HG03045 (cell line): ENCODE measurements at regions not wholly inside any gene's neighbourhood (a gene's known extent, or its start where the extent isn't known, plus 50 kb on each side); places are given as distances from the start of the nearest gene placed in this dataset.

Experiments
- ATAC-seq: cut with Tn5 transposase; IDR thresholded peaks from one replicate; pipeline ENCODE4 v1.9.1; 2021; ENCODE audit warnings: mild to moderate bottlenecking, moderate library complexity; ENCODE audit not compliant: unreplicated experiment

DNA sequence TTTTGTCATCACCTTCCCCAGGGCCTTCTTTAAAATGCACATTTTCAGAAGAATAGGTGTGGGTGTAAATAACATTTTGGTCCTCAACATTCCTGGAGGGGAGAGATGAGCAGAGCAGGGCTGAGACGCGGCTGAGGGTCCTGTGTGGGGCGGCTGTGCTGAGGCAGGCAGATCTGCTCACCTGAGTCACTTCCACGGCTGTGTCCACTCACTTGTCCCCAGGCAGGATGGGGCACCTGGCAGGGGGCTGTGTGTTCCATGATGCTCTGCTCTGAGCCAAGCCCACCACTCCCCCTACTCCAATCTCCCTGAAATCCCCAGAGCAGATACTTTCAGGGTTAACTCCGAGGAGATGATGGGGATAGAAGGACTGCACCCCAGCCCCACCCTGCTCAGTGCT lies 93.8 kb downstream of the GLRX3 start:
- no peak for ATAC-seq

DNA sequence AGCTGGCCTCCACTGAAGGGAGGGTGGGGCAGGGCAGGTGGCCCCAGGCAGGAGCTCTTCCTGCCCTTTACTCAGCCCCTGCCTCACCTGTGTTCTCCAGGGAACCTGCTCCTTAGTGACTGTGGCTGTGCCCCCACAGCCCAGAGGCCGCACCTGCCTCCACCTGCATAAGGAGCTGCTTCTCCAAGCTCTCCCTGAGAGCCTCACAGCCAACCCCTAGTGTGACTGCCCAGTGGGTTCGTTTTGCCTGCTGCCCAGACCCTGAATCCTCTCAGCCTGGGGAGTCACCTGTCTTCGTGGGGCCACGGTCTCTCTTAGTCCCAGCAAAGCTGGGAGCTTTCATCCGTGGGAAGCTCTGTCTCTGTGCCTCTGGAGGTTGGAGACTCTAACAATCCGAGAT lies 94.4 kb downstream of the GLRX3 start:
- no peak for ATAC-seq

DNA sequence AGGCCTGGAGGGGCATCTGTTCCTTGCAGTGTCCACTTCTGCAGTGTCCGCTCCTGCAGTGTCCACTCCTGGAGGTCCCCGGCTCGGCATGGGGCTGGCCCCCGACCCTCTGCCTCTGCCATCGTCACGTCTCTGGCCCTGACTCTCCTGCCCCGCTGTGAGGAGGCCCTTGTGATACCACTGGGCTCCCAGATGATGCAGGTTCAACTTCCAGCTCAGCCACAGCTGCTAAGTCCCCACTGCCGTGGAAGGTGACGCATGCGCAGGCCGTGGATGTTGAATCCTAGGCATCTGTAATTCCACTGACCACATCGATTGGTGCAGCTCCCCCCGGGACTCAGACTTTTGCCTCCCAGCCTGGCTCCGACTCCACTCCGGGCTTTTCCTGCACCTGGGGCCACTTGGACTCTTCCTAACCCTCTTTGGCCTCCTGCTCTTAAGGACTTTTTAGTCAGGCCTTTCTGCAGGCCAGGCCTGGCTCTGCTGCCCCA lies 95.1 kb downstream of the GLRX3 start:
- ATAC-seq = no peak

DNA sequence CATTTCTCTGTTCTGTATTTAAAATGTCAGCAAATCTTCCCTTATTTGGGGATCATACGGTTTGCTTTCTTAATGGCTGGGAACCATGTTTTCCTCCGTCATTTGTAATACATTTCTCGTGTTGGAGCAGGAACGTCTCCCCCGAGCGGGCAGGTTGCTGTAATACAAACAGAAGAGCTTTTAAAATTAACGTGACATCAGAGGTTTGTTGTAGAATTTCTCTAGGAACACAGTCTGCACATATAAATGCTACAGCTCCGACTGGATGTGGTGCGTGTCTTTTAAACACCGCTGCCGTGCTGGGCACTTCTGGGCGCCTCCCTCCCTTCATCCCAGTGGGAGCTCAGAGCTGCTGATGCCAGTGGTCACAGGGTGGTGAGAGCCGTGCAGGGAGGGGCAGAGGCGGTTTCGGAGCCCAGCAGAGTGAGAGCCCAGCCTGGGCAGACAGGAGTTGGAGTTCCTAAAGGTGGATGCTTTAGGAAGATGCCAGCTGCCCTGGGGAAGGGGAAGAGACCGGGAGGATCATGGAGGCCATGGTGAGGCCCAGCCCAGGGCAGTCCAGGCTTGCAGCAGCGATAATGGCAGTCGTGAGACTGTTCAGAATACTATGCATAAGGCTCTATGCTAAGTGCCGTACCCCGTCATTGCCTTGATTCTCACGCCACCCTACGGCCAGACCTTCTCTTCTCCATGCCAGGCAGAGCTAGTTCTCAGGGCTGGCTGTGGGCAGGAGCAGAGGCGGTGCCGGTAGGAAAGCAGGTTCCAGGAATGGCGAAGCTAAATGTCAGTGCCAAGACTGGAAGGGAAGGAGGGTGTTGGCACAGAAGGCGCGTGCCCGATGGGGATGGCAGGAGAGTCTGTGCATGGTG lies 96.2 kb downstream of the GLRX3 start:
- ATAC-seq = no peak

DNA sequence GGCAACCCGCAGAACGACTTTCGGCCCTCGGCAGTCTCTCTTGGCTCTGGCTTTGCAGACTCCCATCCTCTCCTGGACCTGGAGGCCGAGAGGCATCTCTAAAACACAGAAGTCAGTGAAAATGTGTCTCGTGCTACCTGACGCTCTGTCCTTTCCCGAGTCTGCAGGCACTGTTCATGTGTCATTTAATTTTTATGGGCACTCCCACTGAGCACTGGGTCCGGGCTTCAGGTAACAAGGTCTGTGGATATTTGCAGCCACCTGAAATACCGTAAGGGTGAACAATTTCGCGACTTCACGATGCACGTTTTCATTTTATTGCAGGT lies 96.8 kb downstream of the GLRX3 start:
- no peak for ATAC-seq

DNA sequence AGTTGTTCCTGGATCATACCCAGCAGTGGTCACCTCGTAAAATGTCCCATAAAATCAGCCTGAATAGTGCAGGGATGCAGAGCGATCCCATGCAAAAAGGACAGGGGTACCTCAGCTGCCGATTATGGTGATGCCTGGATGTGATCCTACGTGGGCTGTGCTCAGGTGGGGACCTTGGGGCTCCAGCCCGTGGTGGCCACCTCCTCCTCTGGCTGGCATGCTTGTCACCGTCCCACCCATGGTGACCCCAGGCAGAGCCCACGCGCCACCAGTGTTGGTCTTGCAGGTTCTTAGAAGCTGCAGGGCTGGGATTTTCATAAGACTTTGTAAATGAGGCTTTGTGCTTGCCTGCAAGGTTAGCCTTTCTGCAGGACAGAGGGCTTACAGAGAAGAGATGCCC lies 97.2 kb downstream of the GLRX3 start:
- no peak for ATAC-seq

DNA sequence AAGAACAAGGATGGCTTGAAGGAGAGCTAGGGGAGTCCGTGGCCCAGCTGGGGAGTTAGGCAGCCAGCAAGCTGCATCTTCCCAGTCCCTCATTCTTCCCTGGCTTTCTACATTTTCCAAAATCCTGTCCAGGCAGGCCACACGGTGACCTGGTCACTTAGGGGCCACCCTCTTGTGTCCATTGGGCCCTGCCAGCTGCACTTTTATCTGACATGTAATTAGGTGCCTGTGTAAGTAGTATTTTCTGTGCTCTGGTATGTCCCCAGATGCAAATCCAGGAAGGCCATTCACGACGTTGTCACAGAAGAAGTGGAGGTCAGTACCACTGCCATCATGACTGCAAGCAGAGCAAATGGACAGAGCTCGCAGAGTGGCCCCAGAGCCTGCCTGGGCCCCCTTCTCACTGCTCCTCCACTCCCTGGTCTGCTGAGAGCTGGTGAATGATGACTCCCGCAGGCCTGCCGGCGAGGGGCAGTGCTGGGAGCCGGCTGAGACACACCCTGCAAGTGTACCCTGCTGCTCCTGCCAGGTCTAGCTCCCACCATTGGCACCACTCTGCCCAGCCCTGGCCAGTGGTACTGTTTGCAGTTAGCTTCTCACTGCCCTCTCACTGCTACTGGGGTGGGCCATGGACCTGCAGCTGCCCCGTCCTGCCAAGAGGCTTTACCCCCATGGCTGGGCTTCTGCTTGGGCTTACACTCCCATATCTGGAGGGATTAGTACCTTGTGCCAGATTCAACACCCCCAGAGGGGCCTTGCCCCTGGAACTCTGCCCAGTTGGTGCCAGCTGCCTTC lies 98.2 kb downstream of the GLRX3 start:
- ATAC-seq = no peak

DNA sequence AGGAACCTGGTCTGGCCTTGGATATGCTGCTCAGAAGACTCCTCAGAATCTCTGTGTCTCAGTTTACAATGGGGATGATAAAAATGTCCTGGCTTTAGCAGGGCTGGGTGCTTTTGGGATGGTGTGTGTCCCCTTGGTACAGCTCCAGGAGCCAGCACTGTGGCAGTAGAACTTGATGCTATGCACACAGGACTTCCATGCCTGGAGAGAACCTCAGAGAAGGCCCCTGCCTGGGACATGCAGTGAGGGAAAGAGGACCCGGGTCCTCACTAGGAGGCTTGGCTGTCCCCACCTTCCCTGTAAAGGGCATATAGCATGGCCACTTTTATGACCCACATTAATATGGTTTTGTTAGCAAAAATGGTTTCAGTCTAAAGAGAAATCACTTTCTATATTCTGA lies 100.5 kb downstream of the GLRX3 start:
- ATAC-seq = no peak

DNA sequence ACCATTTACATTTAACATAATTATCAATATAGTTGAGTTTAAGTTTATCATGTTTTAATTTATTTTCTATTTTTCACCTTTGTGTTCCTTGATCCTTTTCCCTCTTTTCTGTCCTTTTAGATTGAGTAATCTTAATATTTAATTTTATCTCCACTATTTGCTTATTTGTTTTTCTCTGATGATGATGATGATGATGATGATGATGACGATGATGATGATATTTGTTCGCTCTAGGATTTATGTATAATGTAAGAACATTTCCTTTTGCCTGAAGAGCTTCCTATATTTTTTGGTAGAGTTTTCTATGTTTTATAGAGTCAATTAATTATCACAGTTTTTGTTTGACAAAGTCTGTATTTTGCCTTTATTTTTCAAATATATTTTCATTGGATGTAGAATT lies 104.2 kb downstream of the GLRX3 start:
- ATAC-seq = no peak

DNA sequence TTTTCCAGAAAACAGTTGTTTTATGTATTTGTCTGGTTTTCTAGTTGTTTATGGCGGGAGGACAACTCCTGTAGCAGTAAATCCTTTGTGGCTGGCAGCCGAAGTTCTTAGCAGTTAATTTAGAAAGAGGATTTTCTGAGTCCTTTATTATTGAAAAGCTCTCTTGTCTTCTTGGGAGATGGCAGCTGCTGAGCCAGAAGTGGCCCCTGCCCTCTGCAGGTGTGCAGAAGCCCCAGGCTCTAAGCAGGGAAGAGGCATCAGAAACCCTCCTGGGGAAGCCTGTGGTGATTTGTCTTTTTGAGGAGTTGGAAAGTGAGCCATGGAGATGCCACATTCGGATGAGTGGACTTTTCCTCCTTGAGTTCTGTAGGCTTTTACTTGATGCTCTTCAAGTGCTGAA lies 106.3 kb downstream of the GLRX3 start:
- ATAC-seq = no peak

DNA sequence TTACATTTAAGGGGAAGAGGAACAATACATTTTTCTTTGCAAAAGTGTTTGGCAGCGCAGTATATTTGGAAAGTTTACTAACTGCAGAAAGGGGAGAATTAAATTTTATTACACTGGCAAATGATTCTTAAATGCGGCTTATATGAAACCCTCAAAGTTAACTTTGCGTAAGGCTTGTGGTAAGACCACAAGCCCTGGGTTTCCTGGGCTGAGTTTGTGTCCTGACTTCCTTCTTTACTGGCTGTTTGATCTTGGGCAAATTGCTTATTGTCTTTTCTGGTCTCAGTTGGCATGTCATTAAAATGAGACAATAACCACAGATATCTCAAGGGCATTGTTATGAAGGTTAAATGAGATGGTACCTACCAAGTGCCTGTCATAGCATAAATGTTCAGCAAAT lies 106.8 kb downstream of the GLRX3 start:
- no peak for ATAC-seq

DNA sequence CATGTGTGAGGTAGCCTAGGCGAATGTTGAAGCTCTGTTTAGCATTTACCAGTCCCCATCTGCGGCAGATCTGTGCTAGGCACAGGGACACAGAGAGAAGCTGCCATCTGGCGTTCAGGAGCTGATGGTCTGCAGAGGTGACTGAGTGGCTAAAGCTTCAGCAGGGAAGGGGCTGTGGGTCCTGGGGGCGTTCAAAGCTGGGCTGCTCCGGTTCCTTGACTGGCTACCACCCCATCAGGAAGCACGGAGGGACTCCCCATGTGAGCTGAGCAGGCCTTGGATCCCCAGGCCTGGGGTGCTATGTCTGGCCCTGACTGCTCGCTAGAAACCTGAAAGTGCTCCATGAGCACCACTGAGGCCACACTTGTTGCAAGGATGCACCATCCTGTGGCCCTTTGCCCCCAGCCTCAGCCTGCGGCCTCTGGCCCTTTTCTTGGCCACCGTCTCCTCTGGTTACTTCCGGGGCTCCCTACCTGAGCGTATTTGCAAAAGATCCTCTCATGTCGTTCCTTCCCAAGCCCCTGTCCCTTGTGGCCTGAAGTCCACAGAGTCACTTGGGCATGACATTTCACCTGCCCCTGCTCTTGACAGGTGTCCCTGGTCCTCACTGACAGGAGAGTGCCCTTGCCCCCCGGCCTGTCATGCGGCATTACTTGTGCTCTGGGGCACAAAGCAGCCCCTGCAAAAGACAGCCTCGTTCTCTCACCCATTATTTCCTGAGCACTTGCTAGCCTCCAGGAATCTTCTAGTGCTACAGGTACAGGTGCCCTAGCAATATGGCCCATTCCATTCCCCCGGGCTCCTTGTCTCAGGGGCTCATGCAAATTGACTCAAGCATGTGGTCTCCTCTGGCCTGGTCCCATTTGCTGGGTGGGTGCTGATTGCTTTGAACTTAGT lies 108.1 kb downstream of the GLRX3 start:
- ATAC-seq = no peak

DNA sequence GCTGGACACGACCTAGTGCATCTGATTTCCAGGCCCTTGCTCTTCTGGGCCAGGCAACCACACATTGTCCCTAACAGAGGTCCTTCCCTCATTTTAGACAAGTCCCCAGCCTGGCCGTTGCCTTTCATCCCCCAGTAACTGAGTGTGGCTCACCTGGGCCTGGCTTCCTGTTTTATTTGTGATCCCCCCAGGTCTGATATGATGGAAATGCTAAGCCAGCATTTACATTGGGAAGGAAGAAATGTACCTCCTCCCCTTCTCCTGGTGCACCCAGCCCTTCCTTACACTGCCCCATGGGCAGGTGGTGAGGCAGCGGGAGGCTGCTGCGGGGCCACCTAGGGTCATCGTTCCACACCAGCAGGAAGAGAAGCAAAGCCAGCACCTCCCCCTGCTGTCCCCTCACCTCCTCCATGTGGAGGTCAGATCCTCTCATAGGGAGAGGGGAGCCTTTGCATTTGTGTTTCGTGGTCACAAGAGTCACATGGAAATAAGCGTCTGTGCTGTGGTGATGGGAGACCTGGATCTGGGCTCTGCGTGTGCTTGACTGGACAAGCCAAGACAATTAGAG lies 108.8 kb downstream of the GLRX3 start:
- no peak for ATAC-seq

DNA sequence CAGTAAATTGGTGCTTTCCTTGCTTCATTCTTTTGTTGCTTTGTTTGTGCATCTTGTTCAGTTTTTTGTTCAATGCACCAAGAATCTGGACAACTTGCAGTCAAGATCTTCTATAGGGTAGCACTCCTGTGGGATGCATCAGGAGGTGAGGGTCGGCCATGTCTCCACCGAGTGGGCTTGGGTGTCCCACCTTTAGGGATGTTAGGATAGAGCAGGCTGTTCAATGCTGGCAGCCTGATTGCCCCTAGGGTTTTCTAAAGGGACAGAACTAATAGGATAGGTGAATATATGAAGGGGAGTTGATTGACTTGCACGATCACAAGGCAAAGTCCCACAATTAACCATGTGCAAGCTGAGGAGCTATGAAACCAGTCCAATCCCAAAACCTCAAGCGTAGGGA lies 109.9 kb downstream of the GLRX3 start:
- ATAC-seq = no peak

DNA sequence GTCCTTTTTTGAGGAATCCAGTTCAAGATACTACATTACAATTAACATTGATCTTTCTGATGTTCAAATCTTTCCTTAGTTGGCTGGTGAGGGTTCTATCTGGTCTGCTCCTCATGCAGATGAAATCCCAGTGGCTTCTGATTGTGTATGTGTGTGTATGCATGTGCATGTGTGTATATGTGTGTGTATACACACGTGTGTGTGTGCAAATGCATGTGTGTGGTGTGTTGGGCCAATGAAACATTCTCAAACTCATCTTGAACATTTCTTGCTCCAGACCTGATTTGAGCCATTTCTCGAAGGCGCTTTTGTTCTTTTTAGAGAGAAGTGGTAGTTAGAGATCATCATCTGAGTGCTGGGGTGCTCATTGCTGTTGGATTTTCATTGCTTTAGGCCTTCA lies 113.9 kb downstream of the GLRX3 start:
- ATAC-seq = no peak

DNA sequence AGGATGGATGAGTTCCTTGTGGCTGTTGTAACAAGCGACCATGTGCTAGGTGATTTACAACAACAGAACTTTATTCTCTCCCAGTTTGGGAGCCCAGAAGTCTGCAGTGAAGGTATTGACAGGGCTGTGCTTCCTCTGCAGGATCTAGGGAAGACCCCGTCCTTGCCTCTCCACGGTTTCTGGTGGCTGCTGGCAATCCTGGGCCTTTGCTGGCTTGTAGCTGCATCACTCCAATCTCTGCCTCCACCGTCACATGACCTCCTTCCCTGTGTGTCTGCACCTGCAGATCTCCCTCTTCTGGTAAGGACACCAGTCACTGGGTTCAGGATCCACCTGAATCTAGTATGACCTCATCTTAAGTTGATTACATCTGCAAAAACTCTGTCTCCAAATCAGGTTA lies 115.6 kb downstream of the GLRX3 start:
- no peak for ATAC-seq

DNA sequence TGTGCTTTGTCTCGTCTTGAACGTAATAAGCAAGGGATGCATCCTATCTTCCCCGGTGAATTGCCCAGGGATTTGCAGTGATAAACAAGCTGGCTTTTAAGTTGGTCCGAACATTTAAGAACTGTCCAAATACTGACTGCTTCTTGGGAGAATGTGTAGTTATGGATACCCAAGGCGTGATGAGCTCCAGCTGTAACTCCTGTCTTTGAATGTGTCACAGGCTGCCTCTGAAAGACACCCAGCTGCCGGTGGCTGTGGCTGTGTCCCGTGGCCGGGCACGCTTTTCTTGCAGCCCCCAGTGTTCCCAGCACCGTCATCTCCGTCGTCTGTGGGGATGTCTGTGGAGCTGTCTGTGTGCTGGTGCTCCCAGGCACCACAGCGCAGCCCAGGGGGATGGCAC lies 118.1 kb downstream of the GLRX3 start:
- no peak for ATAC-seq

DNA sequence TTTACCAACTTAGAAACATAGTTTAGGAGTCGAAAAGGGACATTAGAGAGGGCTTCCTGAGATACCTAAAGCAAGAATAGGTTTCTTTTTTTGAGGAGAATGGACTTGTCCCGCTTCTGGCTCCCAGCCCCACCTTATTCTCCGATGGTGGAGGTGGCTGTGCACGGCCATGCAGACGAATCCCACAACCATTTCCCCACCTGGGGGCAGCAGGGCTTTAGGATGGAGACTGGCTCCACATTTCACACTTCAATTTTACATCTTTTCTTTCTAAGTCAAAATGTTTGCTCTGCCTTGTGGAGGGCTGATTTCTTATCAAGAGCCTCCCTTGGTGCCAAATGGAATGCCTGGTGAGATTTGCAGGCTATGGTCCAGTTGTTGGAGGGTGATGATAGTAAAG lies 118.5 kb downstream of the GLRX3 start:
- ATAC-seq = no peak

DNA sequence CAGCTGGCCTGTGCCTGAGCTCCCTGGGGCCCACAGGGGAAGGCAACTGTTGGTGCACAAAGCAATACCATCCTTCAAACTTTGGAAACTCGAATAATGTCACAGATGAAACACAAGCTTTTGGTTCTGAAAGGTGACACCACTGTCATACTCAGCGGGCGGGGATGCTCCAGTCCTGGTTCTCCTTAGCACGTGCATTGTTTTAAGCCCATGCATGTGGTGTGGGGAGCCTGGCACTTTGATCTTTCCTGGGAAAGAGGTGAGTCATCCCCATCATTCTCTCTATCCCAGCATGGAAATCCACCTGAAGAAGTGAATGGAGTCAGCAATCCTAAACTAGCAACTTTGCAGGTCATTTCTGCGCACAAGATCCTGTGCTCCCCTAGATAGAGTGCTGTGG lies 119.6 kb downstream of the GLRX3 start:
- ATAC-seq = no peak

DNA sequence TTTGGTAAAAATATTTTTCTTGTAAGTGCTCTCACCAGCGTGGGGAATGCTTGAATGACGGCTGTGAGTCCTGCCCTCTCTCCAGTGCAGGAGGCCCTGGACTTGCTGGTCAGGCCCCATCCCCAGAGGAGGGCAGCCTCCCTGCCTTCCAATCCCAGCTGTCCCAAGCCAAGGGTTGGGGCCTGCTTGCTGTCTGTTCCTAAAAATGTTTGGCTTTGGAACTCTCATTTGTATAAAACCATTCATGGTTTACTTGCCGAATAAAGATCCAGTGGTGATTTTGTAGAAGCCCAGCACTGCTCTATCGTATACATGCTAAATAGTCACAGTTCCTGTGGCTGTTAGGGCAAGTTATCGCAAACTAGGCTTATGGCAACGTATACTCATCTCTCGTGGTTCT lies 121.7 kb downstream of the GLRX3 start:
- no peak for ATAC-seq

DNA sequence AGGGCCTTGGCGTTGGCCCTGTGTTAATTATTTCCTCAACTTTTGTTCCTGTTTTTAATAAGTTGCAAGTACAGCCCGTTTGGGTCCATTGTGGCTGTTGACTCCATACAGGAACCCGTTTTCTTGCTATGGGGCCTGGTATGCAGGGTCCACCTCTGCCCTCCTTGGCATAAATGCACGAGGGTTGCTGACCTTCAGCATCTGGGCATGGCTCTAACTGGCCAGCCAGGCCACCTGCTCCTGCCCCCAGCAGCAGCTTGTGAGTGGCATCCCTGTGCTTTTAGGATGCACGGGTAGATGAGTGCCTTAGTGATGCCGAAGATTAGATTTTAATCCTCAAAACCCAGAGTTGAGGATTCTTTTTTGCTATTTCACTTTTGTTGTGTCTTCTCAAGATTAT lies 123.2 kb downstream of the GLRX3 start:
- no peak for ATAC-seq
